HepG2 (cell line): ENCODE measurements at regions not wholly inside any gene's neighbourhood (a gene's known extent, or its start where the extent isn't known, plus 50 kb on each side); places are given as distances from the start of the nearest gene placed in this dataset.
"Not testable (repeated sequence)": the region's sequence is repeated elsewhere in the genome, so short reads cannot be mapped to it uniquely, and the experiment has no call there.

Experiments
- ATF2 ChIP-seq: sonication (generic); formaldehyde crosslinking; IDR thresholded peaks from 2 replicates; pipeline ENCODE4 v1.4.0; 2020; ENCODE audit warnings: missing genetic modification reagents
- BHLHE40 ChIP-seq: IDR thresholded peaks from 2 replicates; pipeline ENCODE4 v1.6.1; 2011; ENCODE audit warnings: low read length, improper control_type of control experiment
- CBFB ChIP-seq: sonication (generic); formaldehyde crosslinking; IDR thresholded peaks from 2 replicates; pipeline ENCODE4 v1.4.0; 2020; ENCODE audit warnings: missing genetic modification reagents
- CENPX ChIP-seq: sonication (generic); formaldehyde crosslinking; IDR thresholded peaks from 2 replicates; pipeline ENCODE4 v1.9.0; 2021; ENCODE audit warnings: mild to moderate bottlenecking, missing genetic modification reagents, moderate library complexity
- CTCF ChIP-seq: sonication (generic); formaldehyde crosslinking; IDR thresholded peaks from 2 replicates; pipeline ENCODE4 v1.5.0; 2020; ENCODE audit warnings: mild to moderate bottlenecking, missing genetic modification reagents, moderate library complexity
- HMGXB4 ChIP-seq, 2 experiments: sonication (generic) in 1 of 2; formaldehyde crosslinking in 1 of 2; IDR thresholded peaks; 2 replicates each; pipeline versions ENCODE4 v1.4.0 to v1.6.1; 2018 to 2020; ENCODE audit warnings: missing genetic modification reagents in 2 of 2, borderline replicate concordance in 1 of 2, low read depth in 1 of 2, mild to moderate bottlenecking in 1 of 2, missing biosample characterization in 1 of 2
- MAFK ChIP-seq, 2 experiments: IDR thresholded peaks in 1 of 2; conservative IDR thresholded peaks in 1 of 2; 2 replicates each; pipeline ENCODE4 v1.6.1; 2011; ENCODE audit warnings: improper control_type of control experiment in 2 of 2, low read length in 2 of 2
- PBX3 ChIP-seq: sonication (generic); formaldehyde crosslinking; IDR thresholded peaks from 2 replicates; pipeline ENCODE4 v1.8.1; 2023; ENCODE audit warnings: missing genetic modification reagents, inconsistent platforms, borderline replicate concordance
- POLR2AphosphoS5 ChIP-seq: IDR thresholded peaks from 2 replicates; pipeline ENCODE4 v1.6.1; 2012; ENCODE audit warnings: low read depth, low read length
- RXRA ChIP-seq: sonication (generic); formaldehyde crosslinking; IDR thresholded peaks from 2 replicates; pipeline ENCODE4 v1.5.1; 2020; ENCODE audit warnings: missing genetic modification reagents
- SNAPC5 ChIP-seq: sonication (generic); formaldehyde crosslinking; IDR thresholded peaks from 2 replicates; pipeline ENCODE4 v1.8.1; 2023; ENCODE audit warnings: mild to moderate bottlenecking, missing genetic modification reagents, borderline replicate concordance
- TAF1 ChIP-seq: sonication (generic); formaldehyde crosslinking; IDR thresholded peaks from 2 replicates; pipeline ENCODE4 v1.4.0; 2020; ENCODE audit warnings: missing genetic modification reagents
- ZBTB40 ChIP-seq, 2 experiments: fragments of 450-650 bp in 1 of 2; sonication (generic) in 1 of 2; formaldehyde crosslinking in 1 of 2; IDR thresholded peaks; 2 replicates each; pipeline versions ENCODE4 v1.6.1 to v1.8.0; 2016 to 2022; ENCODE audit warnings: antibody characterized with exemption in 1 of 2, mild to moderate bottlenecking in 1 of 2, missing genetic modification reagents in 1 of 2
- ZNF24 ChIP-seq: fragments of 450-650 bp; IDR thresholded peaks from 2 replicates; pipeline ENCODE4 v1.6.1; 2017; ENCODE audit warnings: antibody characterized with exemption, mild to moderate bottlenecking

GRCh38 chrX:56920998-56921348 lies 74.4 kb downstream of the SPIN3 start:
- not testable (repeated sequence) for TF ChIP-seq HMGXB4 (CRISPR knock-in tag; IDR thresholded peaks at IDR 0.05; ENCODE audit: borderline replicate concordance in 1 of 2, low read depth in 1 of 2); SNAPC5 (CRISPR knock-in tag); ZNF24; TAF1; CBFB; MAFK (conservative IDR thresholded peaks at IDR 0.05 in 1 of 2, IDR thresholded peaks at IDR 0.05 in 1 of 2; ENCODE audit: low read length in 2 of 2); ATF2 (CRISPR knock-in tag); PBX3 (CRISPR knock-in tag); CTCF (CRISPR knock-in tag); ZBTB40 (IDR thresholded peaks at IDR 0.05); ZBTB40 (CRISPR knock-in tag; IDR thresholded peaks at IDR 0.05); CENPX (CRISPR knock-in tag); POLR2AphosphoS5; RXRA; BHLHE40
